Right atrium auricular region (tissue), 2 donors: ENCODE measurements at regions not wholly inside any gene's neighbourhood (a gene's known extent, or its start where the extent isn't known, plus 50 kb on each side); places are given as distances from the start of the nearest gene placed in this dataset.

Experiments used
- DNase-seq: peaks from one replicate; pipeline ENCODE4 v3.0.0-alpha.2; 2019; ENCODE audit warnings: low spot score
- H3K27ac ChIP-seq, 2 donors: fragments of 200-600 bp; sonication (generic); 1 replicate in 1 of 2; 2 replicates in 1 of 2; pipeline ENCODE4 v1.5.1; 2016 to 2019
- H3K27me3 ChIP-seq, 2 donors: fragments of 200-600 bp; sonication (generic); one replicate each; pipeline versions ENCODE4 v1.5.1 to v1.6.0; 2017 to 2019
- H3K36me3 ChIP-seq: fragments of 200-600 bp; sonication (generic); one replicate; pipeline ENCODE4 v1.5.1; 2016
- H3K4me1 ChIP-seq, 2 donors: fragments of 200-600 bp; sonication (generic); one replicate each; pipeline versions ENCODE4 v1.5.1 to v1.6.0; 2017 to 2019
- H3K4me3 ChIP-seq, 2 donors: fragments of 200-600 bp; sonication (generic); 1 replicate in 1 of 2; 2 replicates in 1 of 2; pipeline ENCODE4 v1.5.1; 2017 to 2019; ENCODE audit warnings: mild to moderate bottlenecking in 1 of 2, moderate library complexity in 1 of 2
- H3K9me3 ChIP-seq, 2 donors: fragments of 200-600 bp; sonication (generic); one replicate each; pipeline ENCODE4 v1.5.1; 2019
- TF ChIP-seq, protein P1 (sequence below), 2 donors: fragments of 200-600 bp; sonication (generic); IDR thresholded peaks; one replicate each; pipeline ENCODE4 v1.5.1; 2019; ENCODE audit warnings: antibody characterized with exemption in 2 of 2

DNA sequence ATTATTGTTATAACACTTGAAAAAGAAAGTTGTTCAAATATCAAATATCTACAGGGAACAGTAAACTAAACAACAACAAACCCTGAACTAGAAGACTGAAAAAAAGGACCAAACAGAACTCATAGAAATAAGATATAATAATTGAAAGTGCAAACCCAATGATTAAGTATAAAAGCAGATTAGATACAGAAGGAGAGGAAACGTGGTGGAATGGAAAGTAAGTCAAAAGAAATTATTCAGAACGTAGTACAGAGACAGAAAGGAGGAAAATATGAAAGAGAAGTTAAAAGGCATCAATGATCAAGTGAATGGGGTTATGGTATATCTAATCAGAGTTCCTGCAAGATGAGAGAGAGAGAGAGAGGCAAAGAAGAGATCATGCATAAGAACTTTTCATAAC lies 174.2 kb upstream of the DACH1 start:
- no peak for DNase-seq
- H3K4me3 ChIP-seq, result no peak overlapping the region
- TF ChIP-seq, protein P1, sequence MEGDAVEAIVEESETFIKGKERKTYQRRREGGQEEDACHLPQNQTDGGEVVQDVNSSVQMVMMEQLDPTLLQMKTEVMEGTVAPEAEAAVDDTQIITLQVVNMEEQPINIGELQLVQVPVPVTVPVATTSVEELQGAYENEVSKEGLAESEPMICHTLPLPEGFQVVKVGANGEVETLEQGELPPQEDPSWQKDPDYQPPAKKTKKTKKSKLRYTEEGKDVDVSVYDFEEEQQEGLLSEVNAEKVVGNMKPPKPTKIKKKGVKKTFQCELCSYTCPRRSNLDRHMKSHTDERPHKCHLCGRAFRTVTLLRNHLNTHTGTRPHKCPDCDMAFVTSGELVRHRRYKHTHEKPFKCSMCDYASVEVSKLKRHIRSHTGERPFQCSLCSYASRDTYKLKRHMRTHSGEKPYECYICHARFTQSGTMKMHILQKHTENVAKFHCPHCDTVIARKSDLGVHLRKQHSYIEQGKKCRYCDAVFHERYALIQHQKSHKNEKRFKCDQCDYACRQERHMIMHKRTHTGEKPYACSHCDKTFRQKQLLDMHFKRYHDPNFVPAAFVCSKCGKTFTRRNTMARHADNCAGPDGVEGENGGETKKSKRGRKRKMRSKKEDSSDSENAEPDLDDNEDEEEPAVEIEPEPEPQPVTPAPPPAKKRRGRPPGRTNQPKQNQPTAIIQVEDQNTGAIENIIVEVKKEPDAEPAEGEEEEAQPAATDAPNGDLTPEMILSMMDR (IDR thresholded peaks at IDR 0.05), result no peak
- no peaks in the 10 kb centered on the region for H3K27me3 ChIP-seq
- H3K9me3 ChIP-seq, result no peaks in the 10 kb centered on the region
- no peaks in the 10 kb centered on the region for H3K4me1 ChIP-seq
- H3K27ac ChIP-seq, result no peak overlapping the region
- no peaks in the 10 kb centered on the region for H3K36me3 ChIP-seq

DNA sequence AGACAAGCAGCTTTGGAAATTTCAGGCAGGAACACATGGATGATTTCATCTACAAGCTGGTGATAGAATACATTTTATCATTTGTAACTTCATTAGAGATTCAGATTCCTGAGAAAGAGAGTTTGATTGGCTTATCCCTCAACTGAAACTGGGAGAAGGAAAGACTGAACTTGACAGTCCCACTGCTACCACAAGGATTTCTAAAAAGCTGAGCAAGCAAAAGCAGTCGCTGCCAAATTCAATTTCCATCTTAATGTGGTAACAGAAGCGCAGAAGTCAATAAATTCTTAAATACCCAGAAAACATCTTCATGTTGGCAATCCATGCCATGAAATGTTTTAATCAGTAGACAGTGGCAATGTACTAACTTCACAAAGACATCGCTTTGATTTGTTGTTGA lies 172.1 kb upstream of the DACH1 start:
- TF ChIP-seq, protein P1 (IDR thresholded peaks at IDR 0.05), result no peak
- Histone ChIP-seq H3K4me3 (no peak overlapping the region), H3K36me3 (no peaks in the 10 kb centered on the region), H3K27me3 (no peaks in the 10 kb centered on the region), H3K27ac (no peak overlapping the region), H3K9me3 (no peaks in the 10 kb centered on the region), H3K4me1 (no peaks in the 10 kb centered on the region)
- DNase-seq, result no peak

DNA sequence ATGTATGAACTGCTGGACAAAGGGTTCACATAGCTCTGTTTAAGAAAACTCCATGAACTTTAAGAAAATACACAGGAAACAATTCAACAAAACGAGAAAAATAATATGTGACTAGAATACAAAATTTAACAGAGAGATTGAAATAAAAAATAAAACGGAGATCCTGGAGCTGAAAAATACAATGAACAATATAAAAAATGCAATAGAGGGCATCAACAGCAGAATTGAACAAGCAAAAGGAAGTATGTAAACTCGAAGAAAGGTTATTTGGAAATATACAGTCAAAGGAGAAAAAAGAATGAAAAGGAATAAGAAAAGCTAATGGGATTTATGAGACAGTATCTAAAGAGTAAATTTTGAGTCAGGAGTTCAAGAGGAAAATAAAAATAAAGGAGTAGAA lies 163.0 kb upstream of the DACH1 start:
- no peak for DNase-seq
- no peaks in the 10 kb centered on the region for H3K27me3 ChIP-seq

DNA sequence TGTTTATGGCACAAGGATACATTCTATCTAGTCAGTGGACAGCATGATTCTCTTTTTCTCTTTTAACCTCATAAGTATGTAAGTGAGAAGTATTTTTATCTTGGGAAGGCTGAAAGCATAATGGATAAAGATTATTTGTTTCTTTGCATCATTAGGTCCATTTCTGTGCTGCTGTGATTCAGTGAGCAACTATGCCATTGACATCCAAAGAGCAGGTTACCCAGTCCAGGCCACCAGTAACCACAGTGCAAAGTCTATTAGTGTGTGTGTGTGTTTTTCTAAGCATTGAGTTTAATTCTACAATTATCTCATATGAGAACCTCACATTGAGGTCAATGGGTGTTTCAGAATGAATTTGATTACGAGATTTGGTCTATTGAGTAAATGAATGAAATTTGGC lies 158.8 kb upstream of the DACH1 start:
- no peak for DNase-seq
- no peaks in the 10 kb centered on the region for H3K36me3 ChIP-seq
- no peak overlapping the region for H3K4me3 ChIP-seq

More for the DNA sequence above, 163.0 kb upstream of the DACH1 start:
- Histone ChIP-seq H3K36me3 (no peaks in the 10 kb centered on the region), H3K9me3 (peaks cover 0 to 26% of the 10 kb centered on the region in 2 donors), H3K27ac (no peak overlapping the region), H3K4me1 (no peaks in the 10 kb centered on the region), H3K4me3 (no peak overlapping the region)
- TF ChIP-seq, protein P1 (IDR thresholded peaks at IDR 0.05), result no peak

DNA sequence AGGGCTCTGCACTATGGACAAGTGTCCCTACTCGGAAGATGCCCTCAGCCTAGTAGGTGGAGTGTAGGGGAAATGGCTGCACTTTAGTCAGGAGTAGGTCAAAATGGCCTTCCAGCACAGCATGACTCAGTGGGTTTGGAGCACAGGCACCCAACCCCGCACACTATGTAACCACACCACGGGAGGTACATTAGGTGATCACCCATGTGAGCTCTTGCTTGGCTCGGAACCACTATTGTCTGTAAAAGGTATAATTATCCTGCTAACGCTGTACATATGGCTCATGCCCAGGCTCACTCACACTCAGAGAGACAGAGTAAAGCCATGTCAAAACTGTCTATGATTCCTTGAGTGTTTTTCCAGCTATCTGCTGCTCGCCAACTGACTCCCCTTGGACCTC lies 156.9 kb upstream of the DACH1 start:
- DNase-seq, result no peak
- H3K27me3 ChIP-seq, result no peaks in the 10 kb centered on the region
- TF ChIP-seq, protein P1 (IDR thresholded peaks at IDR 0.05), result no peak
- H3K9me3 ChIP-seq, result peaks cover 0 to 1% of the 10 kb centered on the region in 2 donors
- H3K36me3 ChIP-seq, result no peaks in the 10 kb centered on the region
- no peak overlapping the region for H3K4me3 ChIP-seq
- H3K4me1 ChIP-seq, result no peaks in the 10 kb centered on the region
- H3K27ac ChIP-seq, result no peak overlapping the region

More for the DNA sequence above, 158.8 kb upstream of the DACH1 start:
- H3K27me3 ChIP-seq, result no peaks in the 10 kb centered on the region
- TF ChIP-seq, protein P1 (IDR thresholded peaks at IDR 0.05), result no peak
- H3K4me1 ChIP-seq, result no peaks in the 10 kb centered on the region
- peaks cover 0 to 17% of the 10 kb centered on the region in 2 donors for H3K9me3 ChIP-seq
- H3K27ac ChIP-seq, result no peak overlapping the region

DNA sequence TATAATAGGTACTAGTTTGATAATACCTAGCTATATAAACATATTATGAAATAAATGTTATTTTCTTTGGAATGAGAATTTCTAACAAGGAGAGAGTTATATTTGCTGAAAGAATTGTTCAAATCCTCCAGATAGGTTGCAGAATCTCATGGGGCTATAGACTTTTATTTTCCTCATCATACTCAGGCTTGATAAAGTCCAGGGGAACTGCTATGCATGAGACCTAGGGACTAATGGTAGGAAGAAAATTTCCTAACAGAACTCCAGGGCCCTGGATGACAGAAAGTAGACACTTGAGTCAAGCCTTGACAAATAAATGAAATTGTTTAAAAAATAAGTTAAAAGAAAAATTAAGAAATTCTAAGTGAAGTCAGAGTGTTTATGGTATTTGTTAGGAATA lies 138.5 kb upstream of the DACH1 start:
- Histone ChIP-seq H3K27ac (no peak overlapping the region), H3K27me3 (no peaks in the 10 kb centered on the region), H3K9me3 (peaks cover 0 to 15% of the 10 kb centered on the region in 2 donors), H3K36me3 (no peaks in the 10 kb centered on the region), H3K4me1 (no peaks in the 10 kb centered on the region), H3K4me3 (no peak overlapping the region)
- TF ChIP-seq, protein P1 (IDR thresholded peaks at IDR 0.05), result no peak
- DNase-seq, result no peak
